Astrocyte (in vitro differentiated cells and primary cell): ENCODE measurements at regions not wholly inside any gene's neighbourhood (a gene's known extent, or its start where the extent isn't known, plus 50 kb on each side); places are given as distances from the start of the nearest gene placed in this dataset.

Experiments used
- DNase-seq: peaks from one replicate; pipeline ENCODE4 v3.0.0-alpha.2; 2010; ENCODE audit warnings: low read depth
- FAIRE-seq: peaks from 2 replicates; lab custom pipeline; 2011; peaks lifted over from hg19 to GRCh38; lab: Jason Lieb, UNC
- H2AFZ ChIP-seq: 2 replicates; pipeline ENCODE4 v1.6.0; 2012; ENCODE audit warnings: low read depth, low read length, inconsistent platforms
- H3K27ac ChIP-seq: 2 replicates; pipeline ENCODE4 v1.5.1; 2011; ENCODE audit warnings: low read depth, low read length, inconsistent platforms
- H3K27me3 ChIP-seq: 2 replicates; pipeline ENCODE4 v1.6.0; 2011; ENCODE audit warnings: low read length, inconsistent platforms; ENCODE audit not compliant: insufficient read depth
- H3K36me3 ChIP-seq: 2 replicates; pipeline ENCODE4 v1.5.1; 2011; ENCODE audit warnings: low read length, inconsistent platforms; ENCODE audit not compliant: insufficient read depth
- H3K4me1 ChIP-seq: 2 replicates; pipeline ENCODE4 v1.5.1; 2011; ENCODE audit warnings: low read length, inconsistent platforms; ENCODE audit not compliant: insufficient read depth
- H3K4me2 ChIP-seq: 2 replicates; pipeline ENCODE4 v1.6.0; 2012; ENCODE audit warnings: low read length, inconsistent platforms
- H3K4me3 ChIP-seq: 2 replicates; pipeline ENCODE4 v1.5.1; 2011; ENCODE audit warnings: low read depth, mild to moderate bottlenecking, low read length, inconsistent platforms; ENCODE audit not compliant: insufficient read depth
- H3K79me2 ChIP-seq: 2 replicates; pipeline ENCODE4 v1.6.0; 2012; ENCODE audit warnings: mild to moderate bottlenecking, low read length, inconsistent platforms; ENCODE audit not compliant: insufficient read depth
- H3K9ac ChIP-seq: 2 replicates; pipeline ENCODE4 v1.6.0; 2012; ENCODE audit warnings: mild to moderate bottlenecking, low read length, inconsistent platforms
- H3K9me3 ChIP-seq: 2 replicates; pipeline ENCODE4 v1.5.1; 2012; ENCODE audit warnings: low read depth, mild to moderate bottlenecking, low read length, inconsistent platforms; ENCODE audit not compliant: insufficient read depth
- H4K20me1 ChIP-seq: 2 replicates; pipeline ENCODE4 v1.6.0; 2012; ENCODE audit warnings: low read length, inconsistent platforms; ENCODE audit not compliant: insufficient read depth
- H3K27ac Mint-ChIP-seq: one replicate; pipeline ENCODE4 v1.8.0; 2021; ENCODE audit warnings: mild to moderate bottlenecking, mixed read lengths; ENCODE audit not compliant: unreplicated experiment
- H3K27me3 Mint-ChIP-seq: one replicate; pipeline ENCODE4 v1.8.0; 2021; ENCODE audit warnings: low read depth, mixed read lengths; ENCODE audit not compliant: unreplicated experiment
- H3K36me3 Mint-ChIP-seq: one replicate; pipeline ENCODE4 v1.8.0; 2021; ENCODE audit warnings: low read depth, mixed read lengths; ENCODE audit not compliant: unreplicated experiment
- H3K4me1 Mint-ChIP-seq: one replicate; pipeline ENCODE4 v1.8.0; 2021; ENCODE audit warnings: low read depth, mixed read lengths; ENCODE audit not compliant: unreplicated experiment
- H3K4me3 Mint-ChIP-seq: one replicate; pipeline ENCODE4 v1.8.0; 2021; ENCODE audit warnings: mild to moderate bottlenecking, moderate library complexity, mixed read lengths; ENCODE audit not compliant: unreplicated experiment
- H3K9me3 Mint-ChIP-seq: one replicate; pipeline ENCODE4 v1.8.0; 2021; ENCODE audit warnings: mild to moderate bottlenecking, mixed read lengths; ENCODE audit not compliant: unreplicated experiment
- CTCF ChIP-seq: IDR thresholded peaks from 2 replicates; pipeline ENCODE4 v1.5.1; 2011; ENCODE audit warnings: low read depth, mild to moderate bottlenecking, inconsistent platforms, low read length, moderate library complexity; ENCODE audit not compliant: insufficient read depth
- EZH2 ChIP-seq: IDR thresholded peaks from 2 replicates; pipeline ENCODE4 v1.6.1; 2012; ENCODE audit warnings: mild to moderate bottlenecking, low read length, inconsistent platforms; ENCODE audit not compliant: insufficient read depth

GRCh38 chr5:75002271-75002670 is 50.1 kb downstream of the GCNT4 start:
- TF ChIP-seq CTCF: no peak
- no peak for TF ChIP-seq EZH2
- H3K4me1 ChIP-seq: no peaks in the 10 kb centered on the region
- peaks cover 8% of the 10 kb centered on the region for H3K9me3 Mint-ChIP-seq
- H3K9me3 ChIP-seq: no peaks in the 10 kb centered on the region
- H3K79me2 ChIP-seq: no peaks in the 10 kb centered on the region
- H3K27ac ChIP-seq: no peak overlapping the region
- no peak overlapping the region for H3K9ac ChIP-seq
- no peaks in the 10 kb centered on the region for H4K20me1 ChIP-seq
- no peak overlapping the region for H3K4me2 ChIP-seq
- no peak for DNase-seq
- peaks cover 5% of the 10 kb centered on the region for H3K4me1 Mint-ChIP-seq
- H3K27ac Mint-ChIP-seq: no peak overlapping the region
- no peak for FAIRE-seq
- no peak overlapping the region for H3K4me3 ChIP-seq
- H3K36me3 ChIP-seq: no peaks in the 10 kb centered on the region
- H3K27me3 ChIP-seq: no peaks in the 10 kb centered on the region
- no peaks in the 10 kb centered on the region for H3K27me3 Mint-ChIP-seq
- H3K36me3 Mint-ChIP-seq: no peaks in the 10 kb centered on the region
- H3K4me3 Mint-ChIP-seq: no peak overlapping the region
- H2AFZ ChIP-seq: no peak overlapping the region

GRCh38 chr5:74995926-74996325 is 56.4 kb downstream of the GCNT4 start:
- Mint-ChIP-seq H3K27me3 (peaks cover 9% of the 10 kb centered on the region), H3K4me1 (no peaks in the 10 kb centered on the region), H3K4me3 (no peak overlapping the region), H3K9me3 (peaks cover 2% of the 10 kb centered on the region), H3K36me3 (peaks cover 2% of the 10 kb centered on the region), H3K27ac (no peak overlapping the region)
- Histone ChIP-seq H3K4me1 (no peaks in the 10 kb centered on the region), H3K4me3 (no peak overlapping the region), H3K27me3 (peaks cover 2% of the 10 kb centered on the region), H3K9me3 (no peaks in the 10 kb centered on the region), H3K79me2 (no peaks in the 10 kb centered on the region), H2AFZ (no peak overlapping the region), H3K4me2 (no peak overlapping the region), H4K20me1 (no peaks in the 10 kb centered on the region), H3K36me3 (no peaks in the 10 kb centered on the region), H3K27ac (no peak overlapping the region), H3K9ac (no peak overlapping the region)
- FAIRE-seq (no peak), DNase-seq (no peak)
- TF ChIP-seq CTCF (no peak), EZH2 (no peak)

GRCh38 chr5:74994826-74995225 is 57.5 kb downstream of the GCNT4 start:
- H3K36me3 Mint-ChIP-seq: peaks cover 2% of the 10 kb centered on the region
- H3K4me3 ChIP-seq: no peak overlapping the region
- H3K27ac Mint-ChIP-seq: no peak overlapping the region
- no peak for FAIRE-seq
- DNase-seq: no peak
- no peaks in the 10 kb centered on the region for H3K36me3 ChIP-seq
- peaks cover 2% of the 10 kb centered on the region for H3K27me3 ChIP-seq
- no peaks in the 10 kb centered on the region for H4K20me1 ChIP-seq
- H3K9ac ChIP-seq: no peak overlapping the region
- H3K4me1 Mint-ChIP-seq: no peaks in the 10 kb centered on the region
- peaks cover 9% of the 10 kb centered on the region for H3K27me3 Mint-ChIP-seq
- H2AFZ ChIP-seq: no peak overlapping the region
- no peak overlapping the region for H3K4me2 ChIP-seq
- no peaks in the 10 kb centered on the region for H3K4me1 ChIP-seq
- peaks cover 2% of the 10 kb centered on the region for H3K9me3 Mint-ChIP-seq
- H3K4me3 Mint-ChIP-seq: no peak overlapping the region
- no peaks in the 10 kb centered on the region for H3K79me2 ChIP-seq
- H3K9me3 ChIP-seq: no peaks in the 10 kb centered on the region
- no peak overlapping the region for H3K27ac ChIP-seq
- TF ChIP-seq CTCF (no peak), EZH2 (no peak)
